ENCODE measurements at regions not wholly inside any gene's neighbourhood (a gene's known extent, or its start where the extent isn't known, plus 50 kb on each side); places are given as distances from the start of the nearest gene placed in this dataset.

GRCh38 chr6:167759206-167759605, 67.5 kb upstream of the AFDN start:
- Histone ChIP-seq H3K4me3 (no peak overlapping the region), H3K27me3 (no peaks in the 10 kb centered on the region), H3K36me3 (no peaks in the 10 kb centered on the region), H3K9me3 (no peaks in the 10 kb centered on the region), H3K4me1 (peaks cover 0 to 16% (median 13%) of the 10 kb centered on the region in 4 donors), H3K27ac (no peak overlapping the region)
- TF ChIP-seq POLR2A (IDR thresholded peaks at IDR 0.05) (no peak), EP300 (IDR thresholded peaks at IDR 0.05) (no peak), POLR2AphosphoS5 (IDR thresholded peaks at IDR 0.05) (no peak), CTCF (IDR thresholded peaks at IDR 0.05) (no peak)
- intact Hi-C loops (cut with DNase I), result no loop called here
- WGBS, 2 donors, result 90 to 95% methylated on average over 8 of the region's 8 CpGs
- DNase-seq, result peak; percentile 58

GRCh38 chr6:167759912-167760311, 66.8 kb upstream of the AFDN start:
- 94 to 95% methylated on average over 17 of the region's 17 CpGs for WGBS, 2 donors

GRCh38 chr6:167760979-167761793, 65.5 kb upstream of the AFDN start:
- Histone ChIP-seq H3K36me3 (no peaks in the 10 kb centered on the region), H3K4me1 (peaks cover 0 to 16% (median 13%) of the 10 kb centered on the region in 4 donors), H3K27ac (peak overlapping the region in 2 of 4 donors; percentile 10 to 27), H3K27me3 (no peaks in the 10 kb centered on the region), H3K4me3 (no peak overlapping the region), H3K9me3 (no peaks in the 10 kb centered on the region)
- intact Hi-C loops (cut with DNase I), result no loop called here
- WGBS, 2 donors, result 75 to 78% methylated on average over 18 of the region's 18 CpGs
- DNase-seq, result peak; percentile 74
- no peak for TF ChIP-seq POLR2A (IDR thresholded peaks at IDR 0.05)
- TF ChIP-seq POLR2AphosphoS5 (IDR thresholded peaks at IDR 0.05), result peak in 2 of 4 donors; percentile 24 to 58
- TF ChIP-seq EP300 (IDR thresholded peaks at IDR 0.05), result no peak

More at GRCh38 chr6:167759912-167760311, 66.8 kb upstream of the AFDN start:
- TF ChIP-seq CTCF (IDR thresholded peaks at IDR 0.05) (no peak), EP300 (IDR thresholded peaks at IDR 0.05) (no peak), POLR2AphosphoS5 (IDR thresholded peaks at IDR 0.05) (no peak), POLR2A (IDR thresholded peaks at IDR 0.05) (no peak)
- DNase-seq, result peak; percentile 51
- Histone ChIP-seq H3K4me1 (peaks cover 0 to 16% (median 13%) of the 10 kb centered on the region in 4 donors), H3K9me3 (no peaks in the 10 kb centered on the region), H3K27ac (no peak overlapping the region), H3K36me3 (no peaks in the 10 kb centered on the region), H3K4me3 (no peak overlapping the region), H3K27me3 (no peaks in the 10 kb centered on the region)
- intact Hi-C loops (cut with DNase I), result no loop called here

GRCh38 chr6:167761794-167762258, 64.9 kb upstream of the AFDN start:
- H3K36me3 ChIP-seq, result no peaks in the 10 kb centered on the region
- H3K9me3 ChIP-seq, result no peaks in the 10 kb centered on the region
- no peaks in the 10 kb centered on the region for H3K27me3 ChIP-seq
- H3K4me3 ChIP-seq, result no peak overlapping the region
- peaks cover 0 to 16% (median 13%) of the 10 kb centered on the region in 4 donors for H3K4me1 ChIP-seq
- no peak overlapping the region for H3K27ac ChIP-seq
- peak; percentile 49 for DNase-seq
- intact Hi-C loops (cut with DNase I), result no loop called here
- 50 to 82% methylated on average over 7 of the region's 7 CpGs for WGBS, 2 donors
- no peak for TF ChIP-seq CTCF (IDR thresholded peaks at IDR 0.05)
- TF ChIP-seq POLR2AphosphoS5 (IDR thresholded peaks at IDR 0.05), result no peak
- TF ChIP-seq POLR2A (IDR thresholded peaks at IDR 0.05), result no peak
- no peak for TF ChIP-seq EP300 (IDR thresholded peaks at IDR 0.05)

GRCh38 chr6:167762259-167762962, 64.3 kb upstream of the AFDN start:
- H3K4me3 ChIP-seq, result no peak overlapping the region
- H3K27me3 ChIP-seq, result no peaks in the 10 kb centered on the region
- no peaks in the 10 kb centered on the region for H3K36me3 ChIP-seq
- 28 to 75% methylated on average over 9 of the region's 9 CpGs for WGBS, 2 donors
- H3K27ac ChIP-seq, result no peak overlapping the region
- TF ChIP-seq EP300 (IDR thresholded peaks at IDR 0.05), result no peak
- no peak for TF ChIP-seq POLR2AphosphoS5 (IDR thresholded peaks at IDR 0.05)
- no peak for TF ChIP-seq POLR2A (IDR thresholded peaks at IDR 0.05)
- no peak for TF ChIP-seq CTCF (IDR thresholded peaks at IDR 0.05)
- H3K4me1 ChIP-seq, result peaks cover 0 to 19% (median 13%) of the 10 kb centered on the region in 4 donors
- intact Hi-C loops (cut with DNase I), result no loop called here
- H3K9me3 ChIP-seq, result no peaks in the 10 kb centered on the region
- no peak for DNase-seq
